Spleen (tissue), 7 donors: ENCODE measurements at regions not wholly inside any gene's neighbourhood (a gene's known extent, or its start where the extent isn't known, plus 50 kb on each side); places are given as distances from the start of the nearest gene placed in this dataset.

Experiments used
- CTCF ChIP-seq, 11 experiments: fragments of 200-600 bp in 7 of 11; fragments of 450-650 bp in 4 of 11; sonication (generic) in 4 of 11; IDR thresholded peaks in 8 of 11; conservative IDR thresholded peaks in 3 of 11; 1 replicate in 7 of 11; 2 replicates in 4 of 11; pipeline versions ENCODE4 v1.4.0 to v1.8.0; 2016 to 2021; ENCODE audit warnings: antibody characterized with exemption in 11 of 11, inconsistent platforms in 4 of 11, mild to moderate bottlenecking in 1 of 11
- POLR2A ChIP-seq, 3 donors: fragments of 450-650 bp; IDR thresholded peaks; one replicate each; pipeline ENCODE4 v1.5.1; 2017; ENCODE audit warnings: antibody characterized with exemption in 3 of 3, mild to moderate bottlenecking in 1 of 3
- donor health status: DM: no; HTN: no; CAD: no; lungs with moderate emphysema.
- donor health status: DM: no; HTN: no; CAD: no.
- donor health status: DM: no; HTN: no; CAD: no.

GRCh38 chr13:39263033-39263432 lies 224.8 kb downstream of the NHLRC3 start:
- TF ChIP-seq CTCF (IDR thresholded peaks at IDR 0.05 in 8 of 11, conservative IDR thresholded peaks at IDR 0.05 in 3 of 11) (peak in 10 of 11 experiments; percentile 13 to 71 (median 60)), POLR2A (IDR thresholded peaks at IDR 0.05) (no peak)
